Hematopoietic multipotent progenitor cell treated with erythropoietin and hydrocortisone succinate and interleukin-3 and kit ligand, for 17 days (in vitro differentiated cells): ENCODE measurements at regions not wholly inside any gene's neighbourhood (a gene's known extent, or its start where the extent isn't known, plus 50 kb on each side); places are given as distances from the start of the nearest gene placed in this dataset.

ENCODE experiments used
- DNase-seq: peaks from one replicate; pipeline ENCODE4 v3.0.0-alpha.2; 2015; ENCODE audit warnings: low spot score

DNA sequence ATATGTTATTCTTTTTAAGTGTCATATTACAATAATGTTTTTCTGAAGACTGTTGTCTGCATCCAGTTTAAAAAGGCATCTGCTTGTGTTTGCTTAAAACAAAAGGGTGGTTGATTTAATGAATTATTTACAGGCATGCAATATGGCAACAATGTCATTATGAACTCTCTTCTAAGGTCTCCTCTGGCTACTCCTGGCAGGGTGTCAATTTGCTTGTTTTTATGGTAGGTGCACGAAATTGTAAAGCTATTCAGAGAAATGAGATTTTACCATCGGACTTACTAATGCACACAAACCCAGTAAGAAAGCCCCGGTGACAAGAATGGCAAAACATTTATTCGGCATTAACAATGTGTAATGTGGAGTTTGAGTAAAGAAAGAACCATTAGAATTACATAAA lies 539.8 kb upstream of the ZNF608 start:
- no peak for DNase-seq

DNA sequence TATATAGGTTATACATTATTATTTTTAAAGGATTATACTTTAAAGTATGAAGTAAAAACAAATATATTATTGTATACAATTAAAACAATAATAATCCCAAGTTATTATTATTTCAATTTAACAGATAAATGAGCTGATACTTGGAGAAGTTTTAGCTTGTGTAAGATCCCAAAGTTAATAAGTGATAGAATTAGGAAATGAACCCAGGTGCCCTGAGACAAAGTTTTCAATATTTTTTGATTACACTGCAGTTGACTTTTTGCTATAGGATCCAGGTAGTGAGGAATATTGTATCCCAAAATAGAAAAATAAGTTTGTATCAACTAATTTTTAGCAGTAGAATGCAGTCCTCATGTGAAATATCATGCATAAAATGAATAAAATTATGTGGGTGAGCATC lies 543.2 kb upstream of the ZNF608 start:
- no peak for DNase-seq

- DNase-seq, result no peak
Measured at GRCh38 chr5:125290935-125291334, 544.5 kb upstream of the ZNF608 start.

DNA sequence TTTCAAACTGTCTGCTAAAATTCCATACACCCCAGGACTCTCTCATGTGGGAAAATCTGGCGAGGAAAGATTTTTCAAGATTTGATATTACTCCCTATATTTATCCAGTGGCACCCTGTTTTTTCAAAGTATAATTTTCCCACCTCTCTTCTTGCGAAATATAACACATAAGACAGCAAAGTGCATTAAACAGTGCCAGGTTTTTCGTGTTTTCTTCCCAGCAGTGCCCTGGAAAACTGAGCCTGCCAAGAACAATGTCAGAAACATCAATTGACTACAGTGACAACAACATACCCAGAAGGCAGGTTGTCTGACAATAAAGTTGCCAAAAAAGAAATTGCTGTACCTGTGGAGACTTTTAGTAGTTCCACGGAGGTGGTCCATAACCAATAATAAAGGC lies 545.0 kb upstream of the ZNF608 start:
- DNase-seq, result no peak

DNA sequence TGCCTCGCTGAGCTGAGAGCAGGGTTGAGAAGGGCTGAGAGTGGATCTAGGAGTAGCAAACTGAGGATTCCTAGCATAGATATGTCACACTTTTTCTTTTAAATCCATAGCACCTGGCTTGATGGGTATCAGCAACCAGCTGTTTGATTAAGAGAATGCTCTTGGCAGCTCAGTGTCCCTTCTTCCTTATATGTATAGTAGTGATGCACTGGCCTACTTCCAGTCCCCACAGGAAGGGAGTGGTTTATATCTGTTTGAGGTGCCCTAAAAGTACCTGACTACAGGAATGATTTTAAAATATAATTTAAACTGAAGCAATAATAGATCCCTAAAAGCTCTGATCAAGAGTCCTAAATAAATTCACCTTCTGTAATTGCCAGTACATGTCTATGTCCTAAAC lies 546.8 kb upstream of the ZNF608 start:
- no peak for DNase-seq

- DNase-seq, result no peak
Measured at GRCh38 chr5:125293726-125294125, 547.3 kb upstream of the ZNF608 start.

GRCh38 chr5:125294844-125295243 lies 548.4 kb upstream of the ZNF608 start:
- DNase-seq, result no peak

DNA sequence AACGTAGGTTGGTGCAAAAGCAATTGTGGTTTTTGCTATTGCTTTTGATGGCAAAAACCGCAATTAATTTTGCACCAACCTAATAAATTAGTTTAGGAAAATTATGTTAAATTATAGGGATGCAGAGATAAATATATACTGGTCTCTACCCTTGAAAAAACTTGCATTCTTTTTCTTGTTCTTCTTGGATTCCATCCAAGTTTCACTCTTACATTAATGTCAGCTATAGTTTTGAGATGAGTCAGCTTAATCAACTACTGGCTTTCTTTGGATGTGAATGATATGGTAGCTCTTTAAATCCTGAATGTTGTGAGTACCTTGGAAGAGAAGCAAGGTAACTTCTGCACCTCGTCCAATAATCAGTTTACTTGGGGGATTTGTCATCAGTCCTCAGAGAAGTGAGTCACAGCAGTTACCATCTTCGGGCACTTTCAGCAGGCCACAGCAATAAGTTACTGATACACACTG lies 549.0 kb upstream of the ZNF608 start:
- DNase-seq, result no peak

DNA sequence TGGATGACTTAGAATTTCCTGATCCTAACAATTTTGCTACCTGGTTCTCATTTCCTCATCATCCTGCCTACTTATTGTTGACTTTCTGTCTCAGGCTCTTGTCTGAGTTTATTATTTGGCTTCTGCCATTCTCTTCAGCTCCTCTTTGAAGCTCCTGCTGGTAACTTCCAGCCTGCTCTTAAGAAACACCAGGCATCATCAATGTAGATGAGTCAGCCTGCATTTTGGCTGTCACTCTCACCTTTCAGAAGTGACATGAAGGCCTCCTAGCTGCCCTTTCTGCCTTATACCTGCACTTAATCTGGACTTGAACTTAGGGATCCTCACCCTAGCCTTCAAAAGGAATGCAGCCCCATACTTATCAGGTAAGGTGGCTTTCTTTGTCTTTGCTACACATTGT lies 551.8 kb upstream of the ZNF608 start:
- no peak for DNase-seq

DNA sequence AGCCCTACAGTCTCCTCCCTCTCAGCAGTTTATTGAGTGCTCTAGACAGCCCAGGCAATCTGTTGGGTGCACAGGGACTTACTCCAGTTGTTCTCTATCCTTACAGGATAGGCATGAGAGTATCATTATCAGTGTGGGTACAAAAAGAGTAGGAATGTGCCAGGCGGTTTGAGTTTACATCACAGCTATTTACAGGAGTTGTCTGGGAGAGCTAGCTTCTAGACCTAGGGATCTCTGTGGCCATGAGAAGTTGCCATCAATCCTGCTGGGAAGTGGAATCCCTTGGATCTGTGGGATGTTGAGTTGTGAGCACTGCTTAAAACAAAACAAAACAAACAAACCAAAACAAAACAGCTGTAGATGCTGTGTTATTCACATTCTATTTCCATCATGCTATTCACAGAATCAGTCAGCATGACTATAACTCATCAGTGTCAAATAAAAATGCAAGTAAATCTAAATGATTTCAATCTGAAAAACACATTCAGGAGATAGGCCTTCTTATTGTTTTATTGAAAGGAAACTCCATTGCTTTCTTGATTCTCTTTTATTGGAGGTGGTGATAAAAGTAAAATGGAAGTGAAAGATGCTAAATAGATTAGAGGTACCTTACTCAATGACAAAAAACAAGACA lies 552.4 kb upstream of the ZNF608 start:
- DNase-seq, result no peak

DNA sequence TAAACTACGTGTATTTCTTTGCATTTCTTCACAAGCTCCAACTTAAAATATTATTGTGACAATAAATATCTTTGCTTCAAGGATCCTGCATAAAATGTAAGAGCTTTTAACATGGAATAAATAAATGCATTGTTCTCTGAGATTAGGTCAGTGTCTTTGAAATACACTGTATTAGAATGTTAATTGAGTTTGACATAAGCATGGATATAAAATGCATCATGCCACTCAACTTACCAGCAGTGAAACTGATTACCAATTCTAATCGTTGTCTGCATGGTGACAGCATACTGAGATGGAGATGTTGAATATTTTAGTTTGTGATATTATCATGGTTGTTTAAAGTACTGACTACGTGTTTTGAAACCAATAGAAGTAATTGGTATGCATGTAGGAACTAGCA lies 555.3 kb upstream of the ZNF608 start:
- DNase-seq, result no peak

DNA sequence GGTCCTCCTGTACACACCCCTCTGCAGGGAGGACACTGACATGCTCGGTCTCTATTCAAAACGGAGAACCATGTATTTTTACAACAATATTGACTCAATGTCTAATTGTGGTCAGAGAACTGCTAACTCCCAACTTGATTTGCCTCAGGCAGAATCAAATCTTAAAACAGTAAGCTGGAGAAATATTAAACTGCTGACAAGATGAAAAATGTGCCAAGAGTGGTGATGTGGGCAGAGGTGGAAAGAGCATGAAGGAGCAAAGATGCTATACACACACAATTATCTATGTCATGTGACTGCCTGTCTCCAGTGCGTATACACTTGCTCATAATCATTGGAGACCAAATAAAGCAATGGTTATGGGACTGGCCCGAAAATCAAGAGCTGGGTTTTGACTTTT lies 556.1 kb upstream of the ZNF608 start:
- no peak for DNase-seq

DNA sequence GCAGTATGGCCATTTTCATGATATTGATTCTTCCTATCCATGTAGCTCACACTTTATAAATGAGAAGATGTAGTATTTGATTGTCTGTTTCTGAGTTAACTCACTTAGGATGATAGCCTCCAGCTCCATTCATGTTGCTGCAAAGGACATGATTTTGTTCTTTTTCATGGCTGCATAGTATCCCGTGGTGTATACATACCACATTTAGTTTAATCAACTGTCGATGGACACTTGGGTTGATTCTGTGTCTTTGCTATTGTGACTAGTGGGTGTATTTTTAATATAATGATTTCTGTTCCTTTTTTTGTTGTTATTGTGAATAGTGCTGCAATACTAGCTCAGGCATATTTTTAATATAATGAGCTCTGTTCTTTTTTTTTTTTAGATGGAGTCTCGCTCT lies 560.3 kb upstream of the ZNF608 start:
- DNase-seq, result no peak

DNA sequence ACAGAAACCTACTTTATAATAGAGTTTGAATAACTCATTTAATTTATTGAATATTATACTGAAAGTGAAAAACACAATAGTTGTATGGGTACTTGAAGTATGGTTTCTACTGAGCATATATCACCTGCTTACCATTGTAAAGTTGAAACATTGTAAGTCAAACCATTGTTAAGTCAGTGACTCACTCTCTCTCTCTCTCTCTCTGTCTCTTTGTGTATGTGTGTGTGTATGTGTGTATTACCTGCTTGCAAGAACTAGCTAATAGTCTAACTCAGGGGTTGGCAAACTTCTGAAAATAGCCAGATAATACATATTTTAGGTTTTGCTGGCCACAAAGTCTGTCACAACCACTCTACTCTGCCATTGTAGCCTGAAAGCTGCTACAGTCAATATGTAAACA lies 564.3 kb upstream of the ZNF608 start:
- no peak for DNase-seq

DNA sequence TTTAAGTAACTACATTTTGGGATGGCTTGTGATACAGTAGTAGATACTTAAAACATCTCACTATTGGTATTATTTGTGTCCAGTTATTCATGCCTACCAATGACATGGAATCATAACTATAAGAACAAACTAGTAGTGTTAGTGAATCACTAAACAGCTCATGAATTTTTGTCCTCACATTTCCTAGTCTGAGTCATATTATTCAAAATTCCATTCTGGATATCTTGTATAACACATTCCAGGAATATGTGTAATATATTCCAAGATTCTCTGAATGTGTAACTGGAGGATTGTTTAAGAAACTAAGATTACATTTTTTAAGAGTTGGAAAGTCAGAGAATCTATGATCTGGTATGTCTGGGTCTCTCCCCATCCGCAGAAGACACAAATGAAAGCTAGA lies 565.3 kb upstream of the ZNF608 start:
- no peak for DNase-seq

GRCh38 chr5:125313555-125313954 lies 567.1 kb upstream of the ZNF608 start:
- DNase-seq, result no peak

DNA sequence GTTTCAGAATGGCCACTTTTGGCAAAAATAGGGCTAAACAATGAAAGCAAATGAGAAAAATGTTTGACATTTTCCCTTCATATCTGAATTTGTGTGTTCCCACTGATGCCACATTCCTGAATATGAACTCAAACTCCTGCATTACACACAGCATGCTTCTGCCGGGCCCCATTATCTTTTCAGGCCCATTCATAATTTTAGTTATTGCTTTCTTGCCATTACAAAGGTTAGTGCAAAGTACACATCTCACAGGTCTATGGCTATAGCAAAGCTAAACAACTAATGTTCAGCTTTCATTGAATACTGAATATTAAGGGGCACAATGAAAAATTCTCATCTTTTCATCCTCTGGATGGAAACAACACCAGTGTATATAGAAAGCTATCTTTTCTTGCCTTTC lies 568.9 kb upstream of the ZNF608 start:
- DNase-seq, result no peak

GRCh38 chr5:125316391-125316790 lies 570.0 kb upstream of the ZNF608 start:
- no peak for DNase-seq

DNA sequence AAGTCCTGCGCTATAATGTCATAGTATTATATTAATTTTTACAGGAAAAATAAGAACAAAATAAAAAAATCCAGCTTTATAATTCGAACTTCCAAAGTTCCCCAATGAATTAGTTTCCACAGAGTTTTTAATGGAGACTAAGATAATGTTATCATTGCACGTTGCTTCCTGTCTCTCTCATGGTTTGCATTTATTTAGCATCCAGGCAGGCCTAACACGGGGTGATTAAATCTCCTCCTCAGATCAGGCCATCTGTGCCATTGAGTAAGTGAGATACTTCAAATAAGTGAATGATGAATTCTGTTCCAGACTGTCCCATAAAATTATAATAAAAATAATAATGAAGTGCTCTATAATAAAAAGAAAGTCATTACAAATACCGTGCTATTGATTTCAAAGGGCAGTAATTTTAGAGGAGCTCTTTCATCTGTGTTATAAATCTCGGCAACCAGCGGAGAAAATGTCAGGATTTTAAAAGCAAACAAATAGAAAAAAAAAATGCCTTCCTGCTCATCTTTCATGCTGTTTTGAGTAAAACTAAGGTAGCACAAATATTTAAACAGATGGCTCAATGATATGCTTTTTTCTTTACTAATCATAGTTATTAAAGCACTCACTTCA lies 570.6 kb upstream of the ZNF608 start:
- DNase-seq, result no peak

GRCh38 chr5:125317536-125317995 lies 571.1 kb upstream of the ZNF608 start:
- no peak for DNase-seq

DNA sequence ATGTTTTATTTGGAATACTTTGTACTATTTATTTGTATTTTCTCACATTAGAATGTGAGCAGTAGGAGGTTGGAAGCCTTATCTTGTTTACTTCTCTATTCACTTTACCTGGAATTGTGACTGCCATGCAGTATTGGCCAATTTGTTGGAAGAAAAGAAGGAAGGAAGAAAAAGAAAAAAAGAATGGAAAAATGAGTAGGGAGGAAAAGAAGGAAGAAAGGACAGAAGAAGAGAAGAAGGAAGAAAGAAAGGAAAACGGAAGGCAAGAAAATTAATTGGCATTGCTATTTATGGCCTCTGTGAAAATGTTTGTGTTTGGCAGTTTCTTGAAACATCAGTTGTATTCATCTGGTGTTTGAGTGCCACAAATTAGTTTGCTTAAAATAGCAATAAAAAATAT lies 575.2 kb upstream of the ZNF608 start:
- no peak for DNase-seq

GRCh38 chr5:125323613-125324012 lies 577.2 kb upstream of the ZNF608 start:
- DNase-seq, result no peak

- no peak for DNase-seq
Measured at GRCh38 chr5:125325488-125326149, 579.2 kb upstream of the ZNF608 start.

DNA sequence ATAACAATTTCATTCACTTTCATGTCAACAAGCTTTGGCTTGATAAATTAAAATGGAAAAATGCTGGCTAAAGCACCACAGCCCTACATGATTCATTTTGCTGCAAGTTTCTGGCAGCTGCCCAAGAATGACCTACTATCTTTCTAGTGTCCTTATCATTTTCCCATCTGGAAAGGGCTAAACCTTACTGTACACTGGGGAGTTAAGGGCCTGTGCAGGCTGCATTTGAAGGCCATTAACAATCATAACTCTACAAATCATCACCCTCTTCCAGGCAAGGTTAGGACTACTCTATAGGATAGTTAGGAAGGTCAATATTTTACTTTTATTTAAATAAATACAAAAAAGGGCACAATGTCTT lies 579.7 kb upstream of the ZNF608 start:
- DNase-seq, result no peak
